ENCODE measurements at regions not wholly inside any gene's neighbourhood (a gene's known extent, or its start where the extent isn't known, plus 50 kb on each side); places are given as distances from the start of the nearest gene placed in this dataset.

GRCh38 chr16:8155275-8155674 lies 435.0 kb downstream of the TMEM114 start:
- peaks cover 18% of the 10 kb centered on the region for H3K36me3 Mint-ChIP-seq (ENCODE audit: unreplicated experiment)

GRCh38 chr16:8146256-8147012 lies 443.9 kb downstream of the TMEM114 start:
- no peaks in the 10 kb centered on the region for H3K27me3 Mint-ChIP-seq (ENCODE audit: unreplicated experiment)
- no peak for TF ChIP-seq CTCF (IDR thresholded peaks at IDR 0.05; ENCODE audit: partially characterized antibody, unreplicated experiment)
- no peaks in the 10 kb centered on the region for H3K36me3 Mint-ChIP-seq (ENCODE audit: unreplicated experiment)
- peaks cover 6% of the 10 kb centered on the region for H3K9me3 Mint-ChIP-seq (ENCODE audit: unreplicated experiment)
- H3K4me1 Mint-ChIP-seq (ENCODE audit: low read depth, unreplicated experiment) = no peaks in the 10 kb centered on the region
- H3K27ac Mint-ChIP-seq (ENCODE audit: unreplicated experiment) = no peak overlapping the region
- no peak for DNase-seq
- no peak overlapping the region for H3K4me3 Mint-ChIP-seq (ENCODE audit: unreplicated experiment)

More at GRCh38 chr16:8155275-8155674, 435.0 kb downstream of the TMEM114 start:
- Mint-ChIP-seq H3K4me1 (ENCODE audit: low read depth, unreplicated experiment) (no peaks in the 10 kb centered on the region), H3K27ac (ENCODE audit: unreplicated experiment) (no peak overlapping the region), H3K9me3 (ENCODE audit: unreplicated experiment) (peaks cover 4% of the 10 kb centered on the region), H3K27me3 (ENCODE audit: unreplicated experiment) (no peaks in the 10 kb centered on the region), H3K4me3 (ENCODE audit: unreplicated experiment) (no peak overlapping the region)
- no peak for TF ChIP-seq CTCF (IDR thresholded peaks at IDR 0.05; ENCODE audit: partially characterized antibody, unreplicated experiment)
- no peak for DNase-seq

GRCh38 chr16:8138666-8139065 lies 451.6 kb downstream of the TMEM114 start:
- Mint-ChIP-seq H3K9me3 (ENCODE audit: unreplicated experiment) (peaks cover 5% of the 10 kb centered on the region), H3K27ac (ENCODE audit: unreplicated experiment) (no peak overlapping the region), H3K4me1 (ENCODE audit: low read depth, unreplicated experiment) (no peaks in the 10 kb centered on the region), H3K36me3 (ENCODE audit: unreplicated experiment) (no peaks in the 10 kb centered on the region), H3K27me3 (ENCODE audit: unreplicated experiment) (peaks cover 2% of the 10 kb centered on the region), H3K4me3 (ENCODE audit: unreplicated experiment) (no peak overlapping the region)
- TF ChIP-seq CTCF (IDR thresholded peaks at IDR 0.05; ENCODE audit: partially characterized antibody, unreplicated experiment) = no peak
- no peak for DNase-seq

- TF ChIP-seq CTCF (IDR thresholded peaks at IDR 0.05; ENCODE audit: partially characterized antibody, unreplicated experiment) = no peak
- Mint-ChIP-seq H3K27me3 (ENCODE audit: unreplicated experiment) (peaks cover 2% of the 10 kb centered on the region), H3K9me3 (ENCODE audit: unreplicated experiment) (peaks cover 5% of the 10 kb centered on the region), H3K27ac (ENCODE audit: unreplicated experiment) (no peak overlapping the region), H3K4me3 (ENCODE audit: unreplicated experiment) (no peak overlapping the region), H3K4me1 (ENCODE audit: low read depth, unreplicated experiment) (no peaks in the 10 kb centered on the region), H3K36me3 (ENCODE audit: unreplicated experiment) (no peaks in the 10 kb centered on the region)
- DNase-seq = no peak
These were observed 452.7 kb downstream of the TMEM114 start for GRCh38 chr16:8137606-8138005.

GRCh38 chr16:8130197-8130596 lies 460.1 kb downstream of the TMEM114 start:
- Mint-ChIP-seq H3K9me3 (ENCODE audit: unreplicated experiment) (peaks cover 4% of the 10 kb centered on the region), H3K27ac (ENCODE audit: unreplicated experiment) (no peak overlapping the region), H3K4me1 (ENCODE audit: low read depth, unreplicated experiment) (no peaks in the 10 kb centered on the region), H3K4me3 (ENCODE audit: unreplicated experiment) (no peak overlapping the region), H3K36me3 (ENCODE audit: unreplicated experiment) (no peaks in the 10 kb centered on the region), H3K27me3 (ENCODE audit: unreplicated experiment) (no peaks in the 10 kb centered on the region)
- DNase-seq = no peak
- no peak for TF ChIP-seq CTCF (IDR thresholded peaks at IDR 0.05; ENCODE audit: partially characterized antibody, unreplicated experiment)

All from glutamatergic neuron (in vitro differentiated cells).